Ascending aorta (tissue), 2 donors: ENCODE measurements at regions not wholly inside any gene's neighbourhood (a gene's known extent, or its start where the extent isn't known, plus 50 kb on each side); places are given as distances from the start of the nearest gene placed in this dataset.

ENCODE experiments used
- DNase-seq, 2 donors: peaks; one replicate each; pipeline ENCODE4 v3.0.0-alpha.2; 2019; ENCODE audit warnings: low spot score in 2 of 2
- H3K27ac ChIP-seq, 2 donors: fragments of 200-600 bp; sonication (generic); one replicate each; pipeline ENCODE4 v1.5.1; 2016 to 2017; ENCODE audit warnings: mild to moderate bottlenecking in 1 of 2
- H3K27me3 ChIP-seq: fragments of 200-600 bp; sonication (generic); one replicate; pipeline ENCODE4 v1.5.1; 2017
- H3K36me3 ChIP-seq, 2 donors: fragments of 200-600 bp; sonication (generic); one replicate each; pipeline ENCODE4 v1.5.1; 2016
- H3K4me1 ChIP-seq, 2 donors: fragments of 200-600 bp; sonication (generic); one replicate each; pipeline ENCODE4 v1.5.1; 2016 to 2017; ENCODE audit warnings: mild to moderate bottlenecking in 1 of 2
- H3K4me3 ChIP-seq, 2 donors: fragments of 200-600 bp; sonication (generic); one replicate each; pipeline ENCODE4 v1.5.1; 2016 to 2017; ENCODE audit warnings: mild to moderate bottlenecking in 1 of 2
- H3K9me3 ChIP-seq, 2 donors: fragments of 200-600 bp; sonication (generic); one replicate each; pipeline ENCODE4 v1.5.1; 2016
- CTCF ChIP-seq, 3 experiments: fragments of 200-600 bp in 2 of 3; fragments of 450-650 bp in 1 of 3; sonication (generic) in 2 of 3; IDR thresholded peaks; one replicate each; pipeline ENCODE4 v1.5.1; 2016 to 2019; ENCODE audit warnings: antibody characterized with exemption in 3 of 3, mild to moderate bottlenecking in 1 of 3, moderate library complexity in 1 of 3
- intact Hi-C: fragments of 100-400 bp; cut with DNase I; formaldehyde crosslinking; loops from one replicate; pipeline ENCODE4 v1.15.1; 2023

- TF ChIP-seq CTCF (IDR thresholded peaks at IDR 0.05): no peak
- H3K4me1 ChIP-seq: no peaks in the 10 kb centered on the region
- intact Hi-C loops: no loop called here
- no peak overlapping the region for H3K4me3 ChIP-seq
- no peaks in the 10 kb centered on the region for H3K9me3 ChIP-seq
- DNase-seq: no peak
- no peaks in the 10 kb centered on the region for H3K27me3 ChIP-seq
- H3K27ac ChIP-seq: no peak overlapping the region
- no peaks in the 10 kb centered on the region for H3K36me3 ChIP-seq
Measured at GRCh38 chr9:16033921-16034691, 481.3 kb downstream of the CCDC171 start.

GRCh38 chr9:16039218-16039987, 486.6 kb downstream of the CCDC171 start:
- Histone ChIP-seq H3K4me3 (no peak overlapping the region), H3K27ac (no peak overlapping the region), H3K27me3 (no peaks in the 10 kb centered on the region), H3K9me3 (no peaks in the 10 kb centered on the region), H3K4me1 (no peaks in the 10 kb centered on the region), H3K36me3 (no peaks in the 10 kb centered on the region)
- DNase-seq: no peak
- intact Hi-C loops: no loop called here
- TF ChIP-seq CTCF (IDR thresholded peaks at IDR 0.05): peak in 1 of 3 experiments; percentile 18

- Histone ChIP-seq H3K36me3 (no peaks in the 10 kb centered on the region), H3K4me3 (no peak overlapping the region), H3K27me3 (no peaks in the 10 kb centered on the region), H3K4me1 (no peaks in the 10 kb centered on the region), H3K27ac (no peak overlapping the region), H3K9me3 (no peaks in the 10 kb centered on the region)
- intact Hi-C loops: no loop called here
- DNase-seq: no peak
- no peak for TF ChIP-seq CTCF (IDR thresholded peaks at IDR 0.05)
Measured at GRCh38 chr9:16039988-16040761, 487.3 kb downstream of the CCDC171 start.

- H3K9me3 ChIP-seq: no peaks in the 10 kb centered on the region
- no peak overlapping the region for H3K4me3 ChIP-seq
- no peaks in the 10 kb centered on the region for H3K27me3 ChIP-seq
- H3K4me1 ChIP-seq: no peaks in the 10 kb centered on the region
- no peaks in the 10 kb centered on the region for H3K36me3 ChIP-seq
- no peak for DNase-seq
- intact Hi-C loops: no loop called here
- TF ChIP-seq CTCF (IDR thresholded peaks at IDR 0.05): no peak
- no peak overlapping the region for H3K27ac ChIP-seq
Measured at GRCh38 chr9:16043756-16044578, 491.1 kb downstream of the CCDC171 start.

- H3K9me3 ChIP-seq: no peaks in the 10 kb centered on the region
- DNase-seq: no peak
- H3K4me3 ChIP-seq: no peak overlapping the region
- H3K36me3 ChIP-seq: no peaks in the 10 kb centered on the region
- no peak for TF ChIP-seq CTCF (IDR thresholded peaks at IDR 0.05)
- H3K27me3 ChIP-seq: no peaks in the 10 kb centered on the region
- no peaks in the 10 kb centered on the region for H3K4me1 ChIP-seq
- no peak overlapping the region for H3K27ac ChIP-seq
- intact Hi-C loops: no loop called here
Measured at GRCh38 chr9:16044579-16044881, 491.7 kb downstream of the CCDC171 start.
